ENCODE measurements at regions not wholly inside any gene's neighbourhood (a gene's known extent, or its start where the extent isn't known, plus 50 kb on each side); places are given as distances from the start of the nearest gene placed in this dataset.

GRCh38 chr17:5819921-5820685 lies 235.8 kb upstream of the NLRP1 start:
- TF ChIP-seq CTCF (conservative IDR thresholded peaks at IDR 0.05) = no peak
- no peak overlapping the region for H3K27ac ChIP-seq

DNA sequence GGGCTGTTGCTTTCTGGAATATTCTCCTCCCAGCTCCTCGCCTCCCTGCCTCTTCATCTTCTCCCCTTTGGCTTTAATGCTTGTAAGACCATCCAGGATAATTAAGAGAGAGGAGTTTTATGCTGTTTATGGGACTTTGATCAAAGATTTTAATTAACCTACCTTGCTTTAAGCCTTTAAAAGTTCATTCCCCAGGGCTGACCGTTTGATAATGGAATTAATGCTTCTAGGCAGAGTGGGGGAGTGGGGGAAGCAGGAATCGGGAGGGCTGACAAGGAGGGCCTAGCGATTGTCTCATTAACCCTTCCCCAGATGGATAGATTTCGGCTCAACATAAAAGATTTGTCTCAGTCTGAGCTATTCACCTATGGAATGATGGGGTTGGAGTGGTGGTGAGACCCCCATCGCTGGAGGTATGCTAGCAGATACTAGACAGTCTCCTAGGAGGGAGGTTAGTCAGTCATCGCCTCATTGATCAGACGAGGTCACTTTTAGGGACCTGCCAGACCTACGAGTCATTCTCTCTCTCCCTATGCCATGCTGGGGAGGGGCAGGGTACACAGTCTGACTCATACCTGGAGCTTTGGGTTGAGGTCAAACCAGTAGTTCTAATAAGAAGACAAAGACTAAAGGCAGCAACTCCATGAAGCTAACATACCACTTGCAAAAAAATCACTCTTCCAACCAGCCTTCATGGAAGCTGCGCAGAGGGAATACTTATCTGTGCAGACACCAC lies 236.6 kb upstream of the NLRP1 start:
- no peak for TF ChIP-seq CTCF (conservative IDR thresholded peaks at IDR 0.05)

GRCh38 chr17:5821803-5822202 lies 237.5 kb upstream of the NLRP1 start:
- TF ChIP-seq CTCF (conservative IDR thresholded peaks at IDR 0.05) = no peak
- no peak overlapping the region for H3K27ac ChIP-seq

More for the DNA sequence above, 236.6 kb upstream of the NLRP1 start:
- no peak overlapping the region for H3K27ac ChIP-seq

- no peak overlapping the region for H3K27ac ChIP-seq
- TF ChIP-seq CTCF (conservative IDR thresholded peaks at IDR 0.05) = no peak
Measured at GRCh38 chr17:5822281-5823060, 238.2 kb upstream of the NLRP1 start.

- no peak for TF ChIP-seq CTCF (conservative IDR thresholded peaks at IDR 0.05)
Measured at GRCh38 chr17:5823219-5823618, 238.9 kb upstream of the NLRP1 start.

DNA sequence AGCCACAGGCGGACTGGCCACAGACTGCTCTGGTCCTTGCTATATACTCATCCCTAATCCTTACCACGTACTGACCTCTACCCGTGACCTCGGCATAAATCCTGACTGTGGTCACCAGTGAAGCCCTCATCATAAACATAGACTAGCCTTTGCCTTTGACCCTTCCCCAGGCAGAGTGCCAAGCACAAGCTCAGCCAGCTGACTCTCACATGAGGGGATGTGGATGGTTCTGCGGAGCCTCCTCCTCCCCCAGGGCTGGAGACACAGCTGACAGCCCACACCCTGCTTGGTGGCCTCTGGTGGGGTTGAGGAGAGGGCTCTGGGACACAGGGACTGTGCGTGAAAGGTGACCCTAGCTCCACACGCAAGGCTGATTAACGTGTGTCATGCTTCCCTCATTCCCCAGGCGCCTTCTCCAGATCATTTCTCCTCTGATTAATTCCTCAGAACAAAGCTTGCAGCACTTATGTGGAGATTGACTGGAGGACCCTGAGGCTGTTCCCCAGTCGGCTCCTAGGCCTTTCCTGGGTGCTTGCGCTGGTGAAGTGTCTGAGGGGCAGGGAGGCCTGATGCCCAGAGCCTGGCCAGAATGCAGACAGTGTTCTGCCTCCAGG lies 241.5 kb upstream of the NLRP1 start:
- no peak for TF ChIP-seq CTCF (conservative IDR thresholded peaks at IDR 0.05)
- H3K27ac ChIP-seq = no peak overlapping the region

More at GRCh38 chr17:5823219-5823618, 238.9 kb upstream of the NLRP1 start:
- no peak overlapping the region for H3K27ac ChIP-seq
